ENCODE measurements at regions not wholly inside any gene's neighbourhood (a gene's known extent, or its start where the extent isn't known, plus 50 kb on each side); places are given as distances from the start of the nearest gene placed in this dataset.

DNA sequence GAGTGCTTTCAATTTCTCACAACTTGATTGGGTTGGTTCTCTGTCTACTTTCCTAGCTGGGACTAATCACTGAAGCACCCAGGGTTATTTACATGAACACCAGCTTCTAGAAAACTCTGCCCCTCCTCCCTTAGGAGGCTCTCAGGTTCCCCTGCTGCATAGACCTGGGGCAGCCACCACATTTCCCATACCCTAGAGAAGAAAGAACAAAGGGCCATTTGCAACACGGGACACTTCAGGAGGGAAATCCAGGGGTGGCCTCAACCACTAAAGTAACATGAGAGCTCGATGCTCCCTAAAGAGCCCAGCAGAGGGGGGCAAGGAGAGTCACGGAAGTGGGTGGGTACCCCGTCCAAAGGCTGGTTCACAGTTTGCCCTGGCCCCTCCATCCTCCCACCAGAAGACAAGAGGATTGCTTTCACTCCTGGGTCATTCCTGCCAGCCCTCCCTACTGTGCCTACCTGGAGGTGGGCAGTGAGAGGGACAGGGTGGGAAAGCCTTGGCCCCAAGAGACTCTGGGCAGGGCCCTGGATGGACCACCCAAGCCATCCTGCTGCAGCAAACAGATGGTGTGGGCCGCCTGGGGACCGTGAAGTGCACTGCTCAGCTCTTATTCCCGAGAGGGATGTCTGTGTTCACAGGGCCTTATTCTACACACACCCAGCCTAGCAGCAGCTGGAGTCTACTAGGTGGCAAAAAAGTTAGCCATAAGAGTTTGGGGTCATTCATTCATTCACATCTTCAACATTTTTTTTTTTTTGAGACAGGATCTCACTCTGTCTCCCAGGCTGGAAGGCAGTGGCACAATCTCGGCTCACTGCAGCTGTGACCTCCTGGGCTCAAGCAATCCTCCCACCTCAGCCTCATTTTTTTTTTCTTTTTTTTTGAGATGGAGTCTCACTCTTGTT lies 392.1 kb downstream of the SOX9 start:
- TF ChIP-seq, protein P1, sequence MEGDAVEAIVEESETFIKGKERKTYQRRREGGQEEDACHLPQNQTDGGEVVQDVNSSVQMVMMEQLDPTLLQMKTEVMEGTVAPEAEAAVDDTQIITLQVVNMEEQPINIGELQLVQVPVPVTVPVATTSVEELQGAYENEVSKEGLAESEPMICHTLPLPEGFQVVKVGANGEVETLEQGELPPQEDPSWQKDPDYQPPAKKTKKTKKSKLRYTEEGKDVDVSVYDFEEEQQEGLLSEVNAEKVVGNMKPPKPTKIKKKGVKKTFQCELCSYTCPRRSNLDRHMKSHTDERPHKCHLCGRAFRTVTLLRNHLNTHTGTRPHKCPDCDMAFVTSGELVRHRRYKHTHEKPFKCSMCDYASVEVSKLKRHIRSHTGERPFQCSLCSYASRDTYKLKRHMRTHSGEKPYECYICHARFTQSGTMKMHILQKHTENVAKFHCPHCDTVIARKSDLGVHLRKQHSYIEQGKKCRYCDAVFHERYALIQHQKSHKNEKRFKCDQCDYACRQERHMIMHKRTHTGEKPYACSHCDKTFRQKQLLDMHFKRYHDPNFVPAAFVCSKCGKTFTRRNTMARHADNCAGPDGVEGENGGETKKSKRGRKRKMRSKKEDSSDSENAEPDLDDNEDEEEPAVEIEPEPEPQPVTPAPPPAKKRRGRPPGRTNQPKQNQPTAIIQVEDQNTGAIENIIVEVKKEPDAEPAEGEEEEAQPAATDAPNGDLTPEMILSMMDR (conservative IDR thresholded peaks at IDR 0.05) = no peak
- no peak overlapping the region for H3K27ac ChIP-seq

- TF ChIP-seq, protein P1 (conservative IDR thresholded peaks at IDR 0.05) = no peak
- no peak overlapping the region for H3K27ac ChIP-seq
Measured at GRCh38 chr17:72514321-72514861, 393.6 kb downstream of the SOX9 start.

- TF ChIP-seq, protein P1 (conservative IDR thresholded peaks at IDR 0.05) = no peak
- no peak overlapping the region for H3K27ac ChIP-seq
Measured at GRCh38 chr17:72514891-72515290, 394.1 kb downstream of the SOX9 start.

- no peak overlapping the region for H3K27ac ChIP-seq
- TF ChIP-seq, protein P1 (conservative IDR thresholded peaks at IDR 0.05) = no peak
Measured at GRCh38 chr17:72515291-72516065, 394.7 kb downstream of the SOX9 start.

- H3K27ac ChIP-seq = peak overlapping the region; percentile 95; the same call in 1 of the 2 replicates
- TF ChIP-seq, protein P1 (conservative IDR thresholded peaks at IDR 0.05) = no peak
Measured at GRCh38 chr17:72516772-72517399, 396.1 kb downstream of the SOX9 start.

DNA sequence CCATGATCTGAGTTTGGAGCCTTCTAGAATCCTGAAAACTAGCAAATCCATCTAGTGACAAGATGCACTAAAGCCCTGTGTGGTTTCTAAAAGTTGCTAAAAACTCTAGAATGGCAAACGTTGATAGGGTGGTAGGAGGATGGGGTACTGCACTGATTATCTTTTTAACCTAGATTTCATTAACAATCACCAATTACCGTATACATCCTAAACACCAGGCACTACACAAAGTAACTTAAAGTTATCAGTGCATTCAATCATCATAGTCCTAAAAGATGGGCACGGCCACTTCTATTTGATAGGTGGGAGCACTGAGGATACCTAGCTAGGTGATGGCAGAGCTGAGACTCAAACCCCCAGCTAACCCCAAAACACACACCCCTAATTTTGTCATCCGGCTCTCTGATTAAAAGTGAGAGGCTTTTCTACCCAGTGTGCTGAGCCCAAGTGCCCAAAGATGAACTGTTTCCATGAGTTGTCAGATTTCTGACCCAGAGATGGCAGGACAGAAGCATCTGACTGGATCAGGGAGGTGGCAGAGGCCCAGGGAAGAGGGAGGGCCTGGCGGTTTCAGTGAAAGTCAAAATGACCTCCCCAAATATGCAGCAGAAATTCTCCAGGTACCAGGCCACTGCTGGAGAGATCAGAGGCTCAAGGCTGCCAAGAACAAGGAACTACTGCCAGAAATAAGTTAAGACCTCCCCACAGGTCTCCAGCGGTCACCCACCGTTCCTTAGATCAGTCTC lies 396.8 kb downstream of the SOX9 start:
- peak overlapping the region; percentile 95 for H3K27ac ChIP-seq
- TF ChIP-seq, protein P1 (conservative IDR thresholded peaks at IDR 0.05) = no peak
